ENCODE measurements at regions not wholly inside any gene's neighbourhood (a gene's known extent, or its start where the extent isn't known, plus 50 kb on each side); places are given as distances from the start of the nearest gene placed in this dataset.

DNA sequence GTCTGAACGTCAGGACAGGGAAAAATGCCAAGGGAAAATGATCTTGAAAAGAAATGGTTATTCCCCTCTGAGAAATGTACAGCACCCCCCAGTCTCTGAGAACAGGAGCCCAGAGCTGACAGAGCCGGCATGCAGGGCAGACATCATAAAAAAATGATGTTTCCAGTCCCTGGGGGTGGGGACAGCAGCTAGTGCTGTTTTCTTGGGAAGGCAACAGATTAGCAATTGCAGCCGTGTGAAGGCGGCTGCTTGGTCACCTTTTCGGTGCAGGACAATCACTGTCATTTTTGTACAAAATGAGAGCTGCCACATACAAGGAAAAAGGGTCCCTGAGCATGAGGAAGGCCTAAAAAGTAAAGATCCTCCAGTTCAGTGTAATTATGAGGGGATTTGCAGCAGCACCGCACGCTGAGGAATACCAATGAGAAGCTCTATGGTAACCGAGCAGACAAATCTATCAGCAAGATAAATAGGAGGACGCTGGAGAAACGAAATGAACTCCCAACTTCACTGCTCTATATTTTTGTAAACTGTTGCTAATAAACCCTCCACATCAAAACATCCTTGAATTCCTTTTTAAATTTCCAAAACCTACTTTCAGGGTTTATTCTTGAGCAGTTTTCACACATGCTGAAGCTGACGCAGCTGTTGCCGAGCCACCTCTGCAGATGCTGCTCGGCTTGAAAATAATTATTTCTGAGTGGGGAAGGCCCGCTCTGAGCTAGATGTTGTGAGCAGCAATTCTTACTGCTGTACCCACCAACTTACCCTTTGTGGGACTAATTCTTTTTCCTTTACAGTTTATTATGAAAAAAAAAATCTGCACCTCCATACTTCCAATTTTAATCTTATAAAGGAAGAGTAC is 98.2 kb upstream of the NEBL start:
- H3K27ac Mint-ChIP-seq, result no peak overlapping the region
- POLR2A ChIA-PET, result no interaction called here
- DNase-seq, result no peak
- no peak for ATAC-seq (ENCODE audit: low read depth)
- H3K27me3 Mint-ChIP-seq, result no peaks in the 10 kb centered on the region
- H3K4me3 Mint-ChIP-seq, result no peak overlapping the region
- H3K9me3 Mint-ChIP-seq, result peaks cover 3% of the 10 kb centered on the region
- H3K4me1 Mint-ChIP-seq, result no peaks in the 10 kb centered on the region
- no peaks in the 10 kb centered on the region for H3K36me3 Mint-ChIP-seq

- no peaks in the 10 kb centered on the region for H3K4me1 Mint-ChIP-seq
- ATAC-seq (ENCODE audit: low read depth) (no peak), DNase-seq (no peak)
- no peak overlapping the region for H3K4me3 Mint-ChIP-seq
- no peaks in the 10 kb centered on the region for H3K36me3 Mint-ChIP-seq
- no peak overlapping the region for H3K27ac Mint-ChIP-seq
- H3K27me3 Mint-ChIP-seq, result no peaks in the 10 kb centered on the region
- peaks cover 1% of the 10 kb centered on the region for H3K9me3 Mint-ChIP-seq
- POLR2A ChIA-PET, result no interaction called here
Measured at GRCh38 chr10:20993830-20994527, 96.9 kb upstream of the NEBL start.

GRCh38 chr10:20993389-20993788 is 96.3 kb upstream of the NEBL start:
- Mint-ChIP-seq H3K9me3 (peaks cover 1% of the 10 kb centered on the region), H3K27me3 (no peaks in the 10 kb centered on the region), H3K36me3 (no peaks in the 10 kb centered on the region), H3K4me3 (no peak overlapping the region), H3K4me1 (no peaks in the 10 kb centered on the region), H3K27ac (no peak overlapping the region)
- ATAC-seq (ENCODE audit: low read depth) (no peak), DNase-seq (no peak)
- POLR2A ChIA-PET, result no interaction called here

DNA sequence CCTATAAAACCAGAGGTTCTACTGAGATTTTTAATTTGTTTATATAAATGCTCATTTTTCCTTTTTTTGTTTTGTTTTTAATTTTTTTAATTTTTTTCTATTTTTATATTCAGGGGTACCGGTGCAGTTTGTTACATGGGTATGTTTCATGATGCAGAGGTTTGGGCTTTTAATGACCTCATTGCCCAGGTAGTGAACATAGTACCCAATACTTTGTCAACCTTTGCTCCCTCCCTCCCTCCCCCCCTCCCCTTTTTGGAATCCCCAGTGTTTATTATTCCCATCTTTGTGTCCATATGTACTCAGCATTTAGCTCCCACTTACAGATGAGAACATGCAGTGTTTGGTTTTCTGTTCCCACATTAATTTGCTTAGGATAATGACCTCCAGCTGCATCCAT is 94.4 kb upstream of the NEBL start:
- POLR2A ChIA-PET, result no interaction called here
- ATAC-seq (ENCODE audit: low read depth) (no peak), DNase-seq (no peak)
- H3K27me3 Mint-ChIP-seq, result peaks cover 3% of the 10 kb centered on the region
- H3K27ac Mint-ChIP-seq, result no peak overlapping the region
- H3K36me3 Mint-ChIP-seq, result no peaks in the 10 kb centered on the region
- no peaks in the 10 kb centered on the region for H3K9me3 Mint-ChIP-seq
- no peak overlapping the region for H3K4me3 Mint-ChIP-seq
- H3K4me1 Mint-ChIP-seq, result no peaks in the 10 kb centered on the region

DNA sequence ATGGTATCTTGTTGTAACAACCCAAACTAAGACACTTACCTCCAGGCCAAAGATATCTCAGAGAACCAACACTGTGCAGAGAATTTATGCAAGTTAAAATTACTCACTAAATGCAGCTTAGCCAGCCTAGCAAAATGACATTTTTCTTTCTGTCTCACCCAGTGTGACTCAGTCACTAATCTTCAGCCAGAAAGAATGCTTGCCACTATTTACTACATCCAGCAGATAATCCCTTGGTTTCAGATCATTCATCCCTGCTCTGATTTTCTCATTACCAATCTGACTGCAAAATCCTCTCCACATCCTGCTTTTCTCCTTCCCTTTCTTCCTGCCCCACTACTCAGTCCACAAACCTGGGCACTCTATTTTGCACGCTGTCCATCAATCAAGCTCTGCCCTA is 93.5 kb upstream of the NEBL start:
- ATAC-seq (ENCODE audit: low read depth) (no peak), DNase-seq (no peak)
- Mint-ChIP-seq H3K4me1 (no peaks in the 10 kb centered on the region), H3K27ac (no peak overlapping the region), H3K27me3 (peaks cover 3% of the 10 kb centered on the region), H3K4me3 (no peak overlapping the region), H3K36me3 (no peaks in the 10 kb centered on the region), H3K9me3 (no peaks in the 10 kb centered on the region)
- POLR2A ChIA-PET, result no interaction called here

DNA sequence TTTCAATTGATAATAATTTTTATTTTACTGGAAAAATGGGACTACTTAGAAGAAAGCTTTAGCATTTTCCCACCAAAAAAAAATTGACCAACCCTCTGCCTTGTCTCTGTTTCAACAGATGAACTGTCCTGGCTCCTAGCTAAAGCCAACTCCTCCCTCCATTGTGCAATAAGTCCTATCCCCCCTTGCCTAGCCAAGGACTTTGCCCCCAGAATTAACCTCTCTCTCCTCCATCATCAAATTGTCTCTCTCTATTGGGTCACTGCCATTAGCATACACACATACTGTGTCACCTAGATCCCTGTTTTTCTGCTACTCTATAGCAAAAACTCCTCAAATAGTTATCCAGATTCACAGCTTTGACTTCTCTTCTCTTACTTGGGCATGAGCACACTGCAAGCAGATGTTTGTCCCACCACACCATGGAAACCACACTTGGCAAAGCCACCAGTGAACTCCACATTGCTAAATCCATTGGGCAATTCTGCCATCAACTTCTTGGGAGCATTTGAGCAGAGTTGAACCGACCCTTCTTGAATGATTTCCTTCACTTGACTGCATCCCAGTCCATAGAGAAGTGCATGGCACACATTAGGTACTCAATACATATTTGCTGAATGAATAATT is 91.4 kb upstream of the NEBL start:
- Mint-ChIP-seq H3K4me1 (no peaks in the 10 kb centered on the region), H3K36me3 (no peaks in the 10 kb centered on the region), H3K9me3 (no peaks in the 10 kb centered on the region), H3K27ac (no peak overlapping the region), H3K4me3 (no peak overlapping the region), H3K27me3 (peaks cover 3% of the 10 kb centered on the region)
- ATAC-seq (ENCODE audit: low read depth) (no peak), DNase-seq (no peak)
- POLR2A ChIA-PET, result no interaction called here

DNA sequence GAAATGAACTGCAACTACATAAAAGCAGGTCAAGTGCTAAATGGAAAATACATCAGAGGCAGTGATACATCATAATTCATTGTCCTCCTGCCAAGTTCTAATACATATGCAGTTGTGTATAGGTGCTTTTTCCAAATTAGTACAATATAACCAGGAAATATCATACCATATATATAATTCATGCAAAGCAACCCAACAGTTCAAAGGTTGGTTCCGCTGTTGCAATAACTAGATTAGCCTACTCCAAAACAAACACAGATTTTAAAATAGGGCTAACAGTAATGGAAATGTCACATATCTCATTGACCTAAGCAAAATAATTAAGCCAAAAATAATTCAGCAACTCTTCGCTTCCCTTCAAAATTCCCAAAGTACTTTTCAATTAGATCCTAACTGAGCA is 88.9 kb upstream of the NEBL start:
- Mint-ChIP-seq H3K4me1 (no peaks in the 10 kb centered on the region), H3K4me3 (no peak overlapping the region), H3K36me3 (no peaks in the 10 kb centered on the region), H3K27ac (no peak overlapping the region), H3K27me3 (peaks cover 3% of the 10 kb centered on the region), H3K9me3 (no peaks in the 10 kb centered on the region)
- DNase-seq (no peak), ATAC-seq (ENCODE audit: low read depth) (no peak)
- POLR2A ChIA-PET, result no interaction called here

DNA sequence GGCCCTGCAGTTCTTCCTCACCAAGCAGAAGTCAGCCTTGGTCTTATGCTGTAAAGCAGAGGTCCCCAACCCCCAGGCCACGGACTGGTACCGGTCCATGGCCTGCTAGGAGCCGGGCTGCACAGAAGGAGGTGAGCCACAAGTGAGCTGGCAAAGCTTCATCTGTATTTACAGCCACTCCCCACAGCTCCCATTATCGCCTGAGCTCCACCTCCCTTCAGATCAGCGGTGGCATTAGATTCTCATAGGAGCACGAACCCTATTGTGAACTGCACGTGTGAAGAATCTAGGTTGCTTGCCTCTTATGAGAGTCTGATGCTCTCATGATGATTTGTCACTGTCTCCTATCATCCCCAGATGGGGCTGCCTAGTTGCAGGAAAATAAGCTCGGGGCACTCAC is 87.6 kb upstream of the NEBL start:
- no peak overlapping the region for H3K27ac Mint-ChIP-seq
- H3K36me3 Mint-ChIP-seq, result no peaks in the 10 kb centered on the region
- POLR2A ChIA-PET, result no interaction called here
- peaks cover 3% of the 10 kb centered on the region for H3K27me3 Mint-ChIP-seq
- H3K4me3 Mint-ChIP-seq, result no peak overlapping the region
- no peak for ATAC-seq (ENCODE audit: low read depth)
- no peaks in the 10 kb centered on the region for H3K9me3 Mint-ChIP-seq
- no peaks in the 10 kb centered on the region for H3K4me1 Mint-ChIP-seq
- DNase-seq, result no peak

DNA sequence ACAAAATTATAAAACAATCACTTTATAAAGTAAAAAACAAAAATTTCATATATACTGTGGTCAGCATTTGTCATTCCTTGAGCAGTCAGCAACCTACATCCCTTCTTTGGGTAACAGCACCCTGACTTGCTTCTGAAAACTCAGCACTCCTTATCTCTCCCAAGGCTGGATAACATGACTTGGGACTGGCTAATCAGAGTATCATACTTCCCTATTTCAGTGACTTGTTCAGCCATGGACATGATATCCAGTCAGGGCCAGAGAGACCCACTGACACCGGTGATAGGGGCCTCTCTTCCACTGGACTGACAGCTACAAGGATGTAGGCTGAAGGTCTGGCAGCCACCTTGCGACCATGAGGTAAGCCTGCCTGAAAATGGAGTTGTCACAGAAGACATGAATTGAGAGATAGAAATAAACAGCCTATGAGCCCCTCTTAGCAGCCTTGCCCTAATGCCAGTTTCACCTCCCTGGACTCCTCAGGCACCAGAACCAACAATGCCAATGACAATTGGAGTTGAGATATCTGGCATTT is 84.4 kb upstream of the NEBL start:
- Mint-ChIP-seq H3K4me3 (no peak overlapping the region), H3K4me1 (no peaks in the 10 kb centered on the region), H3K27ac (no peak overlapping the region), H3K27me3 (no peaks in the 10 kb centered on the region), H3K36me3 (no peaks in the 10 kb centered on the region), H3K9me3 (no peaks in the 10 kb centered on the region)
- no peak for DNase-seq
- no peak for ATAC-seq (ENCODE audit: low read depth)
- POLR2A ChIA-PET, result no interaction called here

DNA sequence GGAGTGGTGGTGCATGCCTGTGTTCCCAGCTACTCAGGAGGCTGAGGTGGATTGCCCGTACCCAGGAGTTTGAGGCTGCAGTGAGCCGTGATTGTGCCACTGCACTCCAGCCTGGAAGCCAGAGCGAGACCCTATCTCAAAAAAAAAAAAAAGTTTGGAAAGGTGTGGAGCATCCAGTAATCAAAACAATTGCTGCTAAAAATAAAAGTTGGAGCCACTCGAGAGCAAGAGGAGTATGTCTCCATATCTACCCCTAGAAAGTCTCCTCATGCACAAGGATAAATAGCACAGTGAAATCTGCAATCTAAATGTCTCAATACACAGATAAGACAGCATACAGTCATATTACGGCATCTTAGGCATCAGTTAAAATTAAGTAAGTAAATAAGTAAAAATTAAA is 81.5 kb upstream of the NEBL start:
- H3K9me3 Mint-ChIP-seq, result no peaks in the 10 kb centered on the region
- ATAC-seq (ENCODE audit: low read depth) (no peak), DNase-seq (no peak)
- H3K36me3 Mint-ChIP-seq, result no peaks in the 10 kb centered on the region
- H3K4me1 Mint-ChIP-seq, result no peaks in the 10 kb centered on the region
- POLR2A ChIA-PET, result no interaction called here
- H3K4me3 Mint-ChIP-seq, result no peak overlapping the region
- no peaks in the 10 kb centered on the region for H3K27me3 Mint-ChIP-seq
- no peak overlapping the region for H3K27ac Mint-ChIP-seq

GRCh38 chr10:20977300-20977699 is 80.2 kb upstream of the NEBL start:
- ATAC-seq (ENCODE audit: low read depth) (no peak), DNase-seq (no peak)
- no peaks in the 10 kb centered on the region for H3K36me3 Mint-ChIP-seq
- H3K9me3 Mint-ChIP-seq, result no peaks in the 10 kb centered on the region
- no peak overlapping the region for H3K27ac Mint-ChIP-seq
- no peaks in the 10 kb centered on the region for H3K4me1 Mint-ChIP-seq
- no peaks in the 10 kb centered on the region for H3K27me3 Mint-ChIP-seq
- no peak overlapping the region for H3K4me3 Mint-ChIP-seq
- POLR2A ChIA-PET, result no interaction called here

- H3K4me3 Mint-ChIP-seq, result no peak overlapping the region
- no peak for ATAC-seq (ENCODE audit: low read depth)
- H3K27me3 Mint-ChIP-seq, result no peaks in the 10 kb centered on the region
- no peaks in the 10 kb centered on the region for H3K36me3 Mint-ChIP-seq
- POLR2A ChIA-PET, result no interaction called here
- no peaks in the 10 kb centered on the region for H3K4me1 Mint-ChIP-seq
- no peak for DNase-seq
- H3K9me3 Mint-ChIP-seq, result no peaks in the 10 kb centered on the region
- H3K27ac Mint-ChIP-seq, result no peak overlapping the region
Measured at GRCh38 chr10:20976891-20977290, 79.8 kb upstream of the NEBL start.

DNA sequence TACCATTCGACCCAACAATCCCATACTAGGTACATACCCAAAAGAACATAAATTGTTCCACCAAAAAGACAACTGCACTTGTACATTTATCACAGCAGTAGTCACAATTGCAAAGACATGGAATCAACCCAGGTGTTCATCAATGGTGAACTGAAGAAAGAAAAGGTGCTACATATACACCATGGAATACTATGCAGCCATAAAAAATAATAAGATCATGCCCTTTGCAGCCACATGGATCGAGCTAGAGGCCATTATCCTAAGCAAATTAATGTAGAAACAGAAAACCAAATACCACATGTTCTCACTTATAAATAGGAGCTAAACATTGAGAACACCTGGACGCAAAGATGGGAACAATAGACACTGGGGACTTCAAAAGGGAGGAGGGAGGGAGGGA is 79.3 kb upstream of the NEBL start:
- Mint-ChIP-seq H3K36me3 (no peaks in the 10 kb centered on the region), H3K4me1 (no peaks in the 10 kb centered on the region), H3K27me3 (no peaks in the 10 kb centered on the region), H3K27ac (no peak overlapping the region), H3K9me3 (no peaks in the 10 kb centered on the region), H3K4me3 (no peak overlapping the region)
- ATAC-seq (ENCODE audit: low read depth) (no peak), DNase-seq (no peak)
- POLR2A ChIA-PET, result no interaction called here

GRCh38 chr10:20975236-20975635 is 78.1 kb upstream of the NEBL start:
- DNase-seq (no peak), ATAC-seq (ENCODE audit: low read depth) (no peak)
- Mint-ChIP-seq H3K4me1 (no peaks in the 10 kb centered on the region), H3K27me3 (no peaks in the 10 kb centered on the region), H3K27ac (no peak overlapping the region), H3K36me3 (no peaks in the 10 kb centered on the region), H3K4me3 (no peak overlapping the region), H3K9me3 (no peaks in the 10 kb centered on the region)
- POLR2A ChIA-PET, result no interaction called here

Data from activated naive CD8-positive, alpha-beta T cell treated with anti-CD3 and anti-CD28 coated beads, Interleukin-2, amount 10 ng/mL, durations not matched to agents 7 days and 5 days (primary cell).